PFSK-1 (cell line): ENCODE measurements at regions not wholly inside any gene's neighbourhood (a gene's known extent, or its start where the extent isn't known, plus 50 kb on each side); places are given as distances from the start of the nearest gene placed in this dataset.

ENCODE experiments used
- POLR2AphosphoS5 ChIP-seq: IDR thresholded peaks from 2 replicates; pipeline ENCODE4 v1.6.1; 2012; ENCODE audit warnings: low read depth, mild to moderate bottlenecking, control low read depth, low read length, moderate library complexity
- TAF1 ChIP-seq: IDR thresholded peaks from 2 replicates; pipeline ENCODE4 v1.6.1; 2012; ENCODE audit warnings: low read length, control low read depth, borderline replicate concordance; ENCODE audit not compliant: insufficient read depth

- no peak for TF ChIP-seq TAF1
- TF ChIP-seq POLR2AphosphoS5, result no peak
Measured at GRCh38 chr5:103498800-103499551, 63.6 kb downstream of the NUDT12 start.
